GM10248 (cell line): ENCODE measurements at regions not wholly inside any gene's neighbourhood (a gene's known extent, or its start where the extent isn't known, plus 50 kb on each side); places are given as distances from the start of the nearest gene placed in this dataset.

Source experiments
- CTCF ChIA-PET: fragments of 300-600 bp; sonication (Branson Sonifier 250); formaldehyde crosslinking; extraction: SDS; loops from one replicate; lab custom pipeline; 2021; ENCODE audit warnings: antibody characterized with exemption; lab: Yijun Ruan, JAX
- POLR2A ChIA-PET: fragments of 350-650 bp; sonication (Branson Sonifier 250); formaldehyde crosslinking; extraction: SDS; loops from one replicate; lab custom pipeline; 2020; ENCODE audit warnings: antibody characterized with exemption; lab: Yijun Ruan, JAX
- DNase-seq: peaks from one replicate; pipeline ENCODE4 v3.0.0; 2012; ENCODE audit errors: extremely low spot score
- CTCF ChIP-seq: IDR thresholded peaks from 2 replicates; pipeline ENCODE4 v1.5.1; 2012; ENCODE audit warnings: mild to moderate bottlenecking, low read depth; ENCODE audit errors: extremely low read depth, missing control alignments, control extremely low read depth

GRCh38 chrX:39402158-39402557 is 600.9 kb downstream of the MID1IP1 start:
- ChIA-PET POLR2A (no interaction called here), CTCF (no interaction called here)
- no peak for DNase-seq
- TF ChIP-seq CTCF = no peak

- ChIA-PET CTCF (no interaction called here), POLR2A (no interaction called here)
- no peak for DNase-seq
- no peak for TF ChIP-seq CTCF
Measured at GRCh38 chrX:39406799-39407198, 605.5 kb downstream of the MID1IP1 start.

GRCh38 chrX:39409246-39409917 is 608.1 kb downstream of the MID1IP1 start:
- TF ChIP-seq CTCF = no peak
- CTCF ChIA-PET = no interaction called here
- no peak for DNase-seq
- POLR2A ChIA-PET = no interaction called here

- ChIA-PET CTCF (no interaction called here), POLR2A (no interaction called here)
- TF ChIP-seq CTCF = no peak
- DNase-seq = no peak
Measured at GRCh38 chrX:39414290-39414854, 613.1 kb downstream of the MID1IP1 start.

- ChIA-PET POLR2A (no interaction called here), CTCF (no interaction called here)
- TF ChIP-seq CTCF = no peak
- DNase-seq = no peak
Measured at GRCh38 chrX:39416547-39417260, 615.4 kb downstream of the MID1IP1 start.

GRCh38 chrX:39418254-39418704 is 617.0 kb downstream of the MID1IP1 start:
- ChIA-PET CTCF (no interaction called here), POLR2A (no interaction called here)
- no peak for DNase-seq
- TF ChIP-seq CTCF = no peak
